GM12878 (cell line): ENCODE measurements at regions not wholly inside any gene's neighbourhood (a gene's known extent, or its start where the extent isn't known, plus 50 kb on each side); places are given as distances from the start of the nearest gene placed in this dataset.

Source experiments
- ATAC-seq: fragments of 200-7000 bp; cut with Tn5 transposase; 3 replicates; pipeline ENCODE4 v1.9.1; 2020; ENCODE audit warnings: mild to moderate bottlenecking, moderate library complexity
- BruUV-seq: library from RNA; stranded (reverse); fragments of 400-500 nt; replicated peaks from 2 replicates; lab custom pipeline; 2021; lab: Mats Ljungman, UMichigan
- CTCF ChIA-PET: fragments of 300-600 bp; sonication (Branson Sonifier 250); formaldehyde crosslinking; extraction: SDS; loops from one replicate; lab custom pipeline; 2021; ENCODE audit warnings: inconsistent platforms; lab: Yijun Ruan, JAX
- POLR2A ChIA-PET: fragments of 350-600 bp; formaldehyde crosslinking; extraction: SDS; loops from one replicate; lab custom pipeline; 2021; ENCODE audit warnings: inconsistent platforms; lab: Charles Lee
- RAD21 ChIA-PET: fragments of 300-600 bp; sonication (Branson Sonifier 250); formaldehyde crosslinking; loops from one replicate; lab custom pipeline; 2023; ENCODE audit warnings: antibody characterized with exemption; ENCODE audit not compliant: unreplicated experiment; lab: Charles Lee
- SMC1A ChIA-PET: fragments of 300-600 bp; sonication (Branson Sonifier 250); formaldehyde crosslinking; loops from one replicate; lab custom pipeline; 2023; ENCODE audit not compliant: unreplicated experiment, uncharacterized antibody; lab: Charles Lee
- DNase-seq: peaks from one replicate; pipeline ENCODE4 v3.0.0-alpha.2; 2011; ENCODE audit warnings: low read depth, low spot score
- FAIRE-seq: peaks from 3 replicates; lab custom pipeline; 2011; peaks lifted over from hg19 to GRCh38; lab: Jason Lieb, UNC
- H2AFZ ChIP-seq: 2 replicates; pipeline ENCODE4 v1.6.0; 2011; ENCODE audit warnings: low read depth, low read length, control low read depth; ENCODE audit not compliant: control insufficient read depth
- H3K27ac ChIP-seq: 2 replicates; pipeline ENCODE4 v1.5.1; 2011; ENCODE audit warnings: control low read depth; ENCODE audit not compliant: control insufficient read depth, insufficient read depth
- H3K27me3 ChIP-seq, 2 experiments: replicated peaks in 1 of 2; 2 replicates each; pipeline versions ENCODE4 v1.6.0 to v1.6.1; 2011; ENCODE audit warnings: low read length in 1 of 2; ENCODE audit not compliant: control insufficient read depth in 2 of 2, insufficient read depth in 2 of 2
- H3K36me3 ChIP-seq, 2 experiments: 2 replicates each; pipeline ENCODE4 v1.5.1; 2011; ENCODE audit warnings: low read length in 1 of 2; ENCODE audit not compliant: control insufficient read depth in 2 of 2, insufficient read depth in 2 of 2
- H3K4me1 ChIP-seq: 2 replicates; pipeline ENCODE4 v1.6.1; 2011; ENCODE audit warnings: mild to moderate bottlenecking, low read length, moderate library complexity, mixed read lengths; ENCODE audit not compliant: control insufficient read depth, insufficient read depth
- H3K4me2 ChIP-seq: 2 replicates; pipeline ENCODE4 v1.6.0; 2011; ENCODE audit warnings: control low read depth; ENCODE audit not compliant: control insufficient read depth, insufficient read depth
- H3K4me3 ChIP-seq: fragments of 200-600 bp; sonication (generic); 2 replicates; pipeline ENCODE4 v1.5.1; 2016
- H3K79me2 ChIP-seq: 2 replicates; pipeline ENCODE4 v1.6.0; 2011; ENCODE audit warnings: low read length; ENCODE audit not compliant: control insufficient read depth, insufficient read depth
- H3K9ac ChIP-seq: 2 replicates; pipeline ENCODE4 v1.8.0; 2011; ENCODE audit warnings: low read length, control low read depth, mixed read lengths; ENCODE audit not compliant: control insufficient read depth, insufficient read depth
- H3K9me3 ChIP-seq: replicated peaks from 3 replicates; pipeline ENCODE4 v1.5.1; 2011; ENCODE audit warnings: mild to moderate bottlenecking, low read length; ENCODE audit not compliant: control insufficient read depth, insufficient read depth
- H4K20me1 ChIP-seq: 2 replicates; pipeline ENCODE4 v1.6.0; 2011; ENCODE audit not compliant: control insufficient read depth, insufficient read depth
- BCLAF1 ChIP-seq: fragments of 450-650 bp; IDR thresholded peaks from 2 replicates; pipeline ENCODE4 v1.6.1; 2017; ENCODE audit warnings: antibody characterized with exemption, mild to moderate bottlenecking, moderate library complexity
- CEBPB ChIP-seq, 2 experiments: fragments of 150-350 bp in 1 of 2; IDR thresholded peaks; 2 replicates each; pipeline ENCODE4 v1.6.1; 2012 to 2014; ENCODE audit warnings: low read depth in 2 of 2, low read length in 2 of 2, borderline replicate concordance in 1 of 2, inconsistent platforms in 1 of 2
- CHD4 ChIP-seq: fragments of 200-600 bp; sonication (generic); IDR thresholded peaks from 2 replicates; pipeline ENCODE4 v1.6.1; 2016; ENCODE audit warnings: mild to moderate bottlenecking
- CTCF ChIP-seq, 3 experiments: IDR thresholded peaks in 2 of 3; conservative IDR thresholded peaks in 1 of 3; 2 replicates each; pipeline ENCODE4 v1.5.1; 2011; ENCODE audit warnings: low read depth in 3 of 3, low read length in 3 of 3, mild to moderate bottlenecking in 3 of 3, control low read depth in 2 of 3, moderate library complexity in 2 of 3, inconsistent platforms in 1 of 3, mixed read lengths in 1 of 3; ENCODE audit not compliant: control insufficient read depth in 2 of 3, insufficient read depth in 1 of 3; ENCODE audit errors: extremely low read depth in 1 of 3
- ESRRA ChIP-seq: IDR thresholded peaks from 2 replicates; pipeline ENCODE4 v1.6.1; 2012; ENCODE audit warnings: mild to moderate bottlenecking, low read length, improper control_type of control experiment
- GATAD2B ChIP-seq: fragments of 450-650 bp; conservative IDR thresholded peaks from 2 replicates; pipeline ENCODE4 v1.6.1; 2017; ENCODE audit warnings: low read depth, mild to moderate bottlenecking, moderate library complexity
- NR2C2 ChIP-seq: IDR thresholded peaks from 2 replicates; pipeline ENCODE4 v1.6.1; 2011; ENCODE audit warnings: borderline replicate concordance, low read depth; ENCODE audit not compliant: control insufficient read depth, insufficient read length
- RFX5 ChIP-seq: IDR thresholded peaks from 2 replicates; pipeline ENCODE4 v1.6.1; 2011; ENCODE audit warnings: low read depth, low read length, improper control_type of control experiment
- TBL1XR1 ChIP-seq: IDR thresholded peaks from 2 replicates; pipeline ENCODE4 v1.6.1; 2012; ENCODE audit warnings: low read depth, low read length, improper control_type of control experiment
- ZBTB11 ChIP-seq: fragments of 450-650 bp; formaldehyde crosslinking; IDR thresholded peaks from 2 replicates; pipeline ENCODE4 v1.5.0; 2022; ENCODE audit warnings: mild to moderate bottlenecking, missing genetic modification characterization
- ZNF687 ChIP-seq: fragments of 450-650 bp; IDR thresholded peaks from 2 replicates; pipeline ENCODE4 v1.6.1; 2017; ENCODE audit warnings: mild to moderate bottlenecking, moderate library complexity
- ZSCAN29 ChIP-seq: fragments of 450-650 bp; IDR thresholded peaks from 2 replicates; pipeline ENCODE4 v1.6.1; 2017; ENCODE audit warnings: mild to moderate bottlenecking, moderate library complexity
- WGBS: methylation state at CpG from one replicate; pipeline ENCODE4 v1.1.6; 2016; ENCODE audit warnings: low lambda C conversion rate; ENCODE audit not compliant: insufficient replicate concordance, insufficient coverage; ENCODE audit errors: missing lambda C conversion rate; 5-methylcytosine and 5-hydroxymethylcytosine counted together
- in situ Hi-C: fragments of 300-500 bp; cut with MboI; formaldehyde crosslinking; loops from 9 replicates; pipeline ENCODE4 v1.14.3; 2018; ENCODE audit warnings: mixed read lengths
- intact Hi-C: fragments of 100-400 bp; cut with micrococcal nuclease; formaldehyde crosslinking; loops from one replicate; pipeline ENCODE4 v1.14.2; 2022; ENCODE audit not compliant: unreplicated experiment

GRCh38 chr15:66643033-66643432 is 59.0 kb upstream of the SMAD6 start:
- H3K4me2 ChIP-seq = no peak overlapping the region
- no peak for DNase-seq
- ChIA-PET RAD21 (no interaction called here), SMC1A (no interaction called here), POLR2A (no interaction called here), CTCF (no interaction called here)
- H3K36me3 ChIP-seq = no peaks in the 10 kb centered on the region
- no peaks in the 10 kb centered on the region; the same call in 1 of the 2 replicates for H3K4me1 ChIP-seq
- in situ Hi-C loops = no loop called here
- no peaks in the 10 kb centered on the region; the same call in 1 of the 2 replicates for H4K20me1 ChIP-seq
- H3K9ac ChIP-seq = no peak overlapping the region
- no peak for FAIRE-seq
- no peaks in the 10 kb centered on the region for H3K9me3 ChIP-seq
- no peak overlapping the region for H2AFZ ChIP-seq
- no peak for ATAC-seq
- 20% methylated on average over 2 of the region's 2 CpGs for WGBS
- H3K4me3 ChIP-seq = no peak overlapping the region
- H3K27me3 ChIP-seq = no peaks in the 10 kb centered on the region; a peak in 1 of 4 replicates
- H3K79me2 ChIP-seq = no peaks in the 10 kb centered on the region
- no TSS peak for BruUV-seq
- H3K27ac ChIP-seq = no peak overlapping the region
- intact Hi-C loops = no loop called here
- TF ChIP-seq ZSCAN29 (no peak), CEBPB (IDR thresholded peaks at IDR 0.05; ENCODE audit: borderline replicate concordance in 1 of 2, low read depth in 2 of 2, low read length in 2 of 2) (no peak), BCLAF1 (no peak), RFX5 (no peak), ESRRA (no peak), GATAD2B (no peak), CHD4 (no peak), NR2C2 (no peak), ZBTB11 (CRISPR knock-in tag) (no peak), ZNF687 (no peak), TBL1XR1 (no peak), CTCF (IDR thresholded peaks at IDR 0.05 in 2 of 3, conservative IDR thresholded peaks at IDR 0.05 in 1 of 3; ENCODE audit: control insufficient read depth in 2 of 3, extremely low read depth in 1 of 3, insufficient read depth in 1 of 3, low read depth in 3 of 3, low read length in 3 of 3) (no peak)
